ENCODE measurements at regions not wholly inside any gene's neighbourhood (a gene's known extent, or its start where the extent isn't known, plus 50 kb on each side); places are given as distances from the start of the nearest gene placed in this dataset.

- no peak for TF ChIP-seq CTCF (IDR thresholded peaks at IDR 0.05)
- TF ChIP-seq POLR2A (IDR thresholded peaks at IDR 0.05): no peak
- H3K4me1 ChIP-seq: no peaks in the 10 kb centered on the region
- WGBS, 2 donors: 82 to 89% methylated on average over 4 of the region's 4 CpGs
Observed at GRCh38 chr2:166831930-166832329, 56.4 kb upstream of the XIRP2 start.

GRCh38 chr2:166825914-166826313, 62.4 kb upstream of the XIRP2 start:
- no peak for DNase-seq
- H3K4me3 ChIP-seq (replicated peaks in 1 of 3): no peak overlapping the region
- intact Hi-C loops (cut with DNase I): no loop called here
- TF ChIP-seq POLR2A (IDR thresholded peaks at IDR 0.05) (no peak), CTCF (IDR thresholded peaks at IDR 0.05) (no peak)
- no peak overlapping the region for H3K27ac ChIP-seq
- H3K27me3 ChIP-seq: no peaks in the 10 kb centered on the region
- no peaks in the 10 kb centered on the region for H3K9me3 ChIP-seq
- no peaks in the 10 kb centered on the region for H3K4me1 ChIP-seq
- no peaks in the 10 kb centered on the region for H3K36me3 ChIP-seq

More at GRCh38 chr2:166831930-166832329, 56.4 kb upstream of the XIRP2 start:
- Histone ChIP-seq H3K27me3 (no peaks in the 10 kb centered on the region), H3K27ac (no peak overlapping the region), H3K4me3 (replicated peaks in 1 of 3) (no peak overlapping the region), H3K36me3 (no peaks in the 10 kb centered on the region), H3K9me3 (no peaks in the 10 kb centered on the region)
- intact Hi-C loops (cut with DNase I): no loop called here
- no peak for DNase-seq

GRCh38 chr2:166814335-166814734, 73.9 kb upstream of the XIRP2 start:
- no peaks in the 10 kb centered on the region for H3K9me3 ChIP-seq
- no peak for DNase-seq
- TF ChIP-seq POLR2A (IDR thresholded peaks at IDR 0.05) (no peak), CTCF (IDR thresholded peaks at IDR 0.05) (no peak)
- intact Hi-C loops (cut with DNase I): no loop called here
- no peaks in the 10 kb centered on the region for H3K4me1 ChIP-seq
- H3K4me3 ChIP-seq (replicated peaks in 1 of 3): no peak overlapping the region
- H3K27me3 ChIP-seq: no peaks in the 10 kb centered on the region
- no peaks in the 10 kb centered on the region for H3K36me3 ChIP-seq
- no peak overlapping the region for H3K27ac ChIP-seq
- WGBS, 2 donors: 87 to 93% methylated on average over 5 of the region's 5 CpGs

GRCh38 chr2:166812166-166812891, 76.0 kb upstream of the XIRP2 start:
- intact Hi-C loops (cut with DNase I): no loop called here
- no peaks in the 10 kb centered on the region for H3K36me3 ChIP-seq
- H3K9me3 ChIP-seq: no peaks in the 10 kb centered on the region
- H3K27me3 ChIP-seq: no peaks in the 10 kb centered on the region
- H3K4me1 ChIP-seq: no peaks in the 10 kb centered on the region
- WGBS, 2 donors: 84 to 88% methylated on average over 5 of the region's 5 CpGs
- H3K4me3 ChIP-seq (replicated peaks in 1 of 3): no peak overlapping the region
- no peak for DNase-seq
- no peak overlapping the region for H3K27ac ChIP-seq
- TF ChIP-seq POLR2A (IDR thresholded peaks at IDR 0.05) (no peak), CTCF (IDR thresholded peaks at IDR 0.05) (no peak)

GRCh38 chr2:166805753-166806152, 82.5 kb upstream of the XIRP2 start:
- intact Hi-C loops (cut with DNase I): no loop called here
- 94 to 95% methylated on average over 2 of the region's 2 CpGs for WGBS, 2 donors
- TF ChIP-seq CTCF (IDR thresholded peaks at IDR 0.05) (no peak), POLR2A (IDR thresholded peaks at IDR 0.05) (no peak)
- Histone ChIP-seq H3K27ac (no peak overlapping the region), H3K4me1 (no peaks in the 10 kb centered on the region), H3K9me3 (no peaks in the 10 kb centered on the region), H3K4me3 (replicated peaks in 1 of 3) (no peak overlapping the region), H3K27me3 (no peaks in the 10 kb centered on the region), H3K36me3 (no peaks in the 10 kb centered on the region)
- DNase-seq: no peak
